HG03135 (cell line): ENCODE measurements at regions not wholly inside any gene's neighbourhood (a gene's known extent, or its start where the extent isn't known, plus 50 kb on each side); places are given as distances from the start of the nearest gene placed in this dataset.
"Not testable (repeated sequence)": the region's sequence is repeated elsewhere in the genome, so short reads cannot be mapped to it uniquely, and the experiment has no call there.

ENCODE experiments used
- ATAC-seq: cut with Tn5 transposase; IDR thresholded peaks from one replicate; pipeline ENCODE4 v1.9.1; 2021; ENCODE audit warnings: mild to moderate bottlenecking, moderate library complexity; ENCODE audit not compliant: unreplicated experiment

DNA sequence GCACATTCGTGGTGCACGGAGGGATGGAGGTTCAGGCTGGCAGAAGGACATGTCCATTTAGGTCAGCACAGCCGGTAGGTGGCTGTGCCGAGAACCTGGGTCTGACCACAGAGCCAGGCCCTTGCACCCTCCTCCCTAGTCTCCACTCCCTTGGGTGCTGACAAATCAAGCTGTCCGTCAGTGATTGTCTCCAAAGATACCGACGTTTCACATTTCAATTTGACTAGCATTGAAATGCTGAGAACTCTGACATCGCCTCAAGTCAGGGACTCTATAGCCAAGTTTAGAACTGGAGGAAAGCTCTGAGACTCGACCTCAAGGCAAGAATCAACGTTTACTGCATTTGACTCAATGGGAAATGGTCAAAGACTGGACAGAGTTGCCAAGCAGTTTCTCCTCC is 1321.1 kb downstream of the TBC1D22A start:
- ATAC-seq = no peak

DNA sequence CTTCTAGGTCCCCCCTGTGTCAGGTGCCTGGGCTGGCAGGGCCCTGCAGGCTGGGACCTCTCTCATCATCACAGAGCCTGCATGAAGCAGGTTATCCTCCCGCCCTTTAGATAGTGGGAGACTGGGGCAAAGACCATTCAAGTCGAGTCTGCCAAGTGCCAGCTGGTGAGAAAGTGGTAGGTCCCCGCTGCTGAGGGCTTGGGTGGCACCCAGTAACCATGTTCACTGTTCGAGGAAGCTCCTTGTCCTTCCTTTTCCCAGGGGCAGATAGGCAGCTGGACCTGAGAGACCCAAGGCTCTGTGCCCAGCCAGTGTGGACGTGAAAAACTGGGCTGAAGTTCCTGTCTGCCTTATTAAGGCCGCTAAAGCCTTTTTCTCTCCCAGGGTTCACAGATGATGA is 1319.8 kb downstream of the TBC1D22A start:
- no peak for ATAC-seq

DNA sequence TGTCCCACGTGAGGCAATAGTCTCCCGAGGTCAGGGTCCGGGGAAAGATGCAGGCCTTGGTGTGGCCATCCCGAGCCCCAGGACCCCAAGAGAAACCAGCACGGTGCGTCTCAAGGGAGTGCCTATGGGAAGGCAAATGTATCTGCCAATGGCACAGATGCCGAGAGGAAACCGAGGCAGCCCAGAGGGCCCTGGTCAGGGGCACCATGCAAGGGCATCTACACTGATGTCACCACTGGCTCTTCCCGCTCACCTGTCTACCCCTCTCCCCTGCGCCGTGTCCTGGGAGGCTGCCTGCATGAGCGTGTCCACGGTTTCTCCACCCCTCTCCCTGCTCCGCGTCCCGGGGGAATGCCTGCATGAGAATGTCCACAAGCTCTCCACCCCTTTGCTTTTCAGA is 1318.8 kb downstream of the TBC1D22A start:
- no peak for ATAC-seq

DNA sequence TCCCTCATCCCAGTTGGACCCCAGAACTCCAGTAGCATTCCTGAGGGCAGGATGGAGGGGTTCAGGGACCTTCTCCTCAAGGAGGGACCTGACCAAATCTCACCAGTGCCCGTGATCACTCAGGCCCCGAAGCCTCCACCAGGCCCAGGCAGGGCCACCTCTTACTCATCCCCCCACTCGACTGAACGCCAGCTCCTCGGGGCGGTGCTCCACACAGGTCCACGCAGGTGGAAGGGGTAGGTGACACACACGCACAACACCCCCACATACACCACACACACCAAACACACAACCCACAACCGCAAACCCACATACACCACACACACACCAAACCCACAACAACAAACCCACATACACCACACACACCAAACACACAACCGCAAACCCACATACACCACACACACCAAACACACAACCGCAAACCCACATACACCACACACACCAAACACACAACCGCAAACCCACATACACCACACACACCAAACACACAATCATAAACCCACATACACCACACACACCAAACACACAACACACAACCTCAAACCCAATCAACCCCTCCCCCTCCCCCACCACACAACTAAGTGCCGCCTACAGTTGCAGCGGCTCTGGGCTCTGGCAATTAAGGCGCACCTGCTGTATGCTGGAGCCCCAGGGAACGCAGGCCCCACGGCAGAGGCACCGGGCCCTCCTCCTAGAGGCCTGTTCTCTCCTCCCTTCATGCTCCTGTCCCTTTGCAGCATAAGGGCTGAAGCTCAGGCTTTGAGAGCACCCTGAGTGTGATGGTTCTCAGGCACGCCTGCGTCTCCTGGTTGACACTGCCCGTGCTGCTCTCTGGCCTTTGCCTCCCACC is 1318.1 kb downstream of the TBC1D22A start:
- ATAC-seq = no peak

DNA sequence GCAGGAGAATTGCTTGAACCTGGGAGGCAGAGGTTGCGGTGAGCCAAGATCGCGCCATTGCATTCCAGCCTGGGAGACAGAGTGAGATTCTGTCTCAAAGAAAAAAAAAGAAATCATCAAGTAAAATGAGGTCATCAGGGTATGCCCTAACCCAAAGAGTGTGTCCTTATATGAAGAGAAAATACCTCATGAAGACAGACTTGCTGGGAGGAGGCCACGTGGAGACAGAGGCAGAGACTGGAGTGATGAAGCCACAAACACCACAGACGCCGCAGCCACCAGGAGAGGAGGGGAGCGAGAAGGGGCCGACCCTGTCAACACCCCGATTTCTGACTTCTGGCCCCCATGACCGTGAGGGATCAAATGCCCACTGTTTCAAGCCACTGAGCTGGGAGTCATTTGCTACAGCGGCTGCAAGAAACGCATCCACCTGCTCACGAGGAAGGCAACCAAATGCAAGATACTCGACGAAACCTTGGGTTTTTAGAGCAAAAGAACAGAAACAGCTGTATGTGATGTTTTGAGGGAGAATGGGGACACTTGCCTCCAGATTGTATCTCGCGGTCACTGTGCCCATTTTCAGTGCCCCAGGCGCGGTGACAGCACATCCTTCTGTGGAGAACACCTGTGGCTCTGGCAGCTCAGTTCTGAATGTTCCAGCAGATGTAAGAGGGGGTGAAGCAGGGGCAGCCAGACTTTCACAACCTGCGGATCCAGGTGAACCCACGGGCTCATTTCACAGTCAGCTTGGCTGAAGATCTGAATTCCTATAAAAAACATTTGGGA is 1317.2 kb downstream of the TBC1D22A start:
- ATAC-seq = no peak

DNA sequence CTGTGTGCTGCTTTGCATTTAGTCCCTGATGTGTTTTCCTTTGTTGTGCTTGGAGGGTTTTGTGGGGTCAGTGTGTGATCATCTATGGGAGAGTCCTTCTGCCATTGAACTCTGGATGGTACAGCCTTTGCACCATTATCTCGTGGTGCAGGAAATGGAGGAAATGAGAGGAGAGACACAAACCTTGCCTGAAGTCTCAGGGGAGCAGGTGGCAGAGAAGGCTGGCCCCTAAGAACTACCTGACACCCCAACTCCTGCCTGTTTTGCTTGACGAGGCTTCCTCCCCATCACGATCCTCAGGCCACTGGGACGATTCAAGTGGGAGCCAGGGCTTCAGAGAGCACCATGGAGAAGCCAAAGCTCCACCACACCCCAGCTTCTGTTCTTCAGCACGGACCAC is 1316.4 kb downstream of the TBC1D22A start:
- ATAC-seq = no peak

DNA sequence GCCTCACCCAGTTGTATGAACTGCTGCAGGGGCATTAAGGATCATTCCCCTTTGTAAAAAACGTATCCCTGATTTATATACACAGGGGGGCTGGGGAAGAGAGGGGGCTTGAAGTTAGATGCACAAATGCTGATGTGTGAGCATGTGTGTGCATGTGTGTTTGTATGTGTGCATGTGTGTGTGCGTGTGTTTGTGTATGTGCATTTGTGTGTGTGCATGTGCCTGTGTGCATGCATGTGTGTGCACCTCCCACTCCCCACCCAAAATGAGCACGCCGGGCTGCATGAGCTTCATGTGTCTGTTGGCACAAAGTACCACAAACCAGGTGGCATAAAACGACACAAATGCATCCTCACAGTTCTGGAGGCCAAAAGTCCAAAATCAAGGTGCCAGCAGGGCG is 1315.2 kb downstream of the TBC1D22A start:
- ATAC-seq = no peak

DNA sequence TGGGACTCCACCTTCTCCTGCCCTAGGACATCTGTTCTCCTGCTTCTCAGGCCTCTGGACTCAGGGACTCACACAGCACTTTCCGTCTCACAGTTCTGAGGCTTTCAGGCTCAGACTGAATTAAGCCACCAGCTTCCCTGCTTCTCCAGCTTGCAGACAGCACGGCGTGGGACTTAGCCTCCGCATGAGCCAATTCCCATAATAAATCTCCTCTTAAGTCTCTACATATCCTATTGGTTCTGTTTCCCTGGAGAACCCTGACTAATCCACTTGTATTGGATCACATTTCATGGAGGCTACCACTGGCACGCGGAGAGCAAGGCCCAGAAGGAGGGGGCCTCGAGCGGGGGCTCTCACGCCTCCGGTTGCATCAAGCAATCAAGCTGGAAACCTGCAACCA is 1313.6 kb downstream of the TBC1D22A start:
- ATAC-seq = no peak

DNA sequence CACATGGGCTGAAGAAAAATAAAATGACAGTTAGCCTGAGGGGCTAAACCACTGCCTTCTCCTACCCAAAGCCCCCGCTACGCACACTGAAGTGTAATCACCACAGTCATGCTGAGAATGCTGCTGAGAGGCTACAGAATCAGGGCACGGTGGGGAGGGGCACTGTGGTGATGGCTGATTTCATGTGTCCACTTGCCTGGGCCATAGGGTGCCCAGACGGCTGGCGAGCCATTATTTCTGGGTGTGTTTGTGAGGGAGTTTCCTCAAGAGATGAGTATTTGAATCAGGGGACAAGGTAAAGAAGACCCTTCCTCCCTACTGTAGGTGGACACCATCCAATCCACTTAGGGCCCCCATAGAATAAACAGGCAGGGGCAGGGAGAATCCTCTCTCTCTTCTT is 1313.2 kb downstream of the TBC1D22A start:
- ATAC-seq = no peak

DNA sequence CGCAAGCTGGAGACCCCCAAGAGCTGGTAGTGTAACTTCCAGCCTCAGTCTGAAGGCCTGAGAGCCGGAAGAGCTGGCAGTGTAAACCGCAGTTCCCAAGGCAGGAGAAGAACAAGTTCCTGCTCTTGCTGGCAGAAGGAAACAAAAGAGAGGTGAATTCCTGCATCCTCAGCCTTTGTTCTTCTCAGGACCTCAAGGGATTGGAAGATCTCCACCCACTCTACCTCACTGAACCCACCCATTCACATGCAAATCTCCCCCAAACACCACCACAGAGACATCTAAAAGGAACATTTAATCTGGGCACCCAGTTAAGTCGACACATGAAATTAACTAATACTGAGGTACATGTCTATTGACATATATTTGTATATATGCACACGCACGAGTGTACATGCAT is 1310.3 kb downstream of the TBC1D22A start:
- ATAC-seq = no peak

DNA sequence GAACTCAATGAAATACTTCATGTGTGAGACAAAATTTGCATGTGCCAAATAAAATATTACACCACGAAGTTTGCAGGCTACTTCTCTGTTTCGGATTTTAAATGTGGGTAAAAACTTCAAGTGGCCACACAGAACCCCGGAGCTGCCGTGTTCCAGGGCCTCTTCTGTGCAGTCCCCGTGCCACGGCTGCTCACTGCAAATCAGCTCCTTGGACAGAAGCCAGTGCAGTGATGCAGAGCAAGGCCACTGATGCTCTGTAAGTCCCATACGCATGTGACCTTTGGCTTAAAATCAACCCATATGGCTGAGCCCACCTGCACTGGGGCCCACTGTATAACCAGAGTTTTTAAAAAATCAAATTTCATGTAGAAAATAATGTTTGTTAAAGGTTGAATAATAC is 1309.4 kb downstream of the TBC1D22A start:
- ATAC-seq = no peak

DNA sequence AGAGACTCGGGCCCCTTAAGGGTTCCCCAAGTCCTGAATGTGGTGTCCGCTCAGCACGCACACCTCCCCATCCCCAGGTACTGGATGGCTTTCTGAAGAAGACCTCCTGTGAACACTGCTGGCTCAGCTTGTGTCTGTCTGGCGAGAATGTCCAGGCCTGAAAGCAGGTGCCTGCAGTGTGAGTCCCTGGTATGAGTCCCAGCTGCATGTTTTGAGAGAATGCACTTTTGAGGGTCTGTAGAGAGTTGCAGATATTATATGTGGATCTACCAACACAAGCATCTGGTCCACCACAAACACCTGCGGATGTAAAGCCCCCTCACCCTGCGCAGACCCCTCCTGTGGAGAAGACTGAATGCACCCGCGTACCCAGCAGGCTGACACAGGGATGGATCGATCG is 1308.9 kb downstream of the TBC1D22A start:
- no peak for ATAC-seq

DNA sequence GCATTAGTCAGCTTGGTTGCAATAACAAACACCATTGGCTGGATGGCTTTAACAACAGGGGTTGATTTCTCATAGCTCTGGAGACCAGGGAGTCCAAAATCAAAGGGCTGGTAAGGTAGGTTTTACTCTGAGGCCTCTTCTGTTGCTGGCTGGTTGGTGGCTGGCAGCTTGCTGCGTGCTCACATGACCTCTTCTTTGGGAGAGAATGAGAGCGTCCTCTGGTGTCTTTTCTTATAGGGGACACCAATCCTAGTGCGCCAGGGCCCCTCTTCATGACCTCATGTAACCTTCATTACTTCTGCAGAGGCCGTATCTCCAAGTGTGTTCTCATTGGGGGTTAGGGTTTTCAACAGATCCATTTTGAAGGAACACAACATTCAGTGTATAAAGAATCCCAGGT is 1308.3 kb downstream of the TBC1D22A start:
- ATAC-seq = no peak

DNA sequence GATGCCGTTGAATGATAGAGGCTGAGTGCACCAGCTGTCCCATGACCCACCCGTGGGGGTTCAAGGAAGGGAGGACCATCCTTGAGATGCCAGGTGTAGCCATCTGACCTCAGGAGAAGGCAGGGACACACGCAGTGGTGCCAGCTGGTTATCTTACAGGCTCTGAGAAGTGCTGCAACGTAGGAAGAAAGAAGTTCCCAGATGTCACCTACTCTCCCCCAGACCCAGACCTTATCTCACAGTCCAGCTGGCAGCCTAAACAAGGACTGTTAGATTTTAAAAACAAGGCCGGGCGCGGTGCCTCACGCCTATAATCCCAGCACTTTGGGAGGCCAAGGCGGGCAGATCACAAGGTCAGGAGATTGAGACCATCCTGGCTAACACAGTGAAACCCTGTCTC is 1307.6 kb downstream of the TBC1D22A start:
- no peak for ATAC-seq

DNA sequence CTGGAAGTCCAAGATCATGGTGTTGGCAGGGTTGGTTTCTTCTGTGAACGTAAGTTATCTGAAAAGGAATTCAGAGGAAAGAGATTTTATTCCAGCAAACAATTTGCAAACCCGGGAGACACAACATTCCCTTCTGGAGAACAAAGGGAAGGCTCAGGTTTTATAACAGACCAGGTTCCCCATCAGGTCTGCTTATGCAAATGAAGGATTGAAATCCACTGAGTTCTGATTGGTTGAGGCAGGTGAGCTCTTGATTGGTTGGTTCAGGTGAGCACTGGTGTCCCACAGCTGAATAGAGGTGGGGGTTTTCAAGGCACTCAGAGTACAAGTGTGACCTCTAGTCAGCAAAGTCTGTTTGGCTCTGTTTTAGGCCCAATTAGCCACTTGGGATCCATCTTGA is 1306.8 kb downstream of the TBC1D22A start:
- ATAC-seq = no peak

DNA sequence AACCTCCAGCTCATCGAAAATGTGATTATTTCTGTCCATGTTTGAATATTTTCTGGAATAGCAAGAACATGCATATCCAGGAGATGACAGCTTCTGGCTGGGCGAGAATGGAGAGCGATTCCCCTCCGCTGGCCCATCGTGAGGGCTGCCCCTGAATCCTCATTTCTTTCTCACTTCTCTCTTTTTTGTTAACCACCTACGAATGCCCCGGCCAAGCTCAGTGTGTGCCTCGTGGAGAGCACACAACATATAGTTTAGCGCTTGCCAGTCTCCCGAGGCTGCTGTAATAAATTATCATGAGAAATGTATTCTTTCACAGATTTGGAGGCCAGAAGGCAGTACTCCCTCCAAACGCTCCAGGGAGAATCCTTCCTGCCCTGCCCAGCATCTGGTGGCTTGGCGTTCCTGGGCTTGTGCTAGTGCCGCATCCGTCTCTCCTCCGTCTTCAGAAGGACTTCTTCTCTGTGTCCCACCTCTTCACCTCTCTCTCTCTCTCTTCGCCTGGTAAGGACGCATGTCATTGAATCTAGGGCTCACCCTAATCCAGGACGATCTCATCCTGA is 1306.0 kb downstream of the TBC1D22A start:
- ATAC-seq = no peak

DNA sequence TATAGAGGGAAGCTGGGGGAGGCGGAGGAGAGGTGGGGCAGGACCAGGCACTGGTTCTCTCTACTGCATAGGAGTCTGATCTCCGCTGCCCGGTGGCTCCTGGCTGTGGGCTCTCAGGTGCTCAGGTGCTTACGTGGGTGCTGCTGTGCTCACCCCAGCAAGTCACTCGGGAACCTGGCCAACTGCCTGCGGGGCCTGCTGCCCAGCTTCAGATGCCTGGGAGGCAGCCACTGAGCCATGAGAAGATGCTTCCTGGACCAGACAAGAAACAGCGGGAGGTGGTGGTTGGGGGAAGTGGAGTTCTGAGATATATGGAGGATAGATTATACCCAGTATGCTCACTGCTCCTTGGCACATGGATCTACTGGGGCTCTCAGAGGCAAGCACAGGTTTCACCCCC is 1303.4 kb downstream of the TBC1D22A start:
- ATAC-seq = no peak

DNA sequence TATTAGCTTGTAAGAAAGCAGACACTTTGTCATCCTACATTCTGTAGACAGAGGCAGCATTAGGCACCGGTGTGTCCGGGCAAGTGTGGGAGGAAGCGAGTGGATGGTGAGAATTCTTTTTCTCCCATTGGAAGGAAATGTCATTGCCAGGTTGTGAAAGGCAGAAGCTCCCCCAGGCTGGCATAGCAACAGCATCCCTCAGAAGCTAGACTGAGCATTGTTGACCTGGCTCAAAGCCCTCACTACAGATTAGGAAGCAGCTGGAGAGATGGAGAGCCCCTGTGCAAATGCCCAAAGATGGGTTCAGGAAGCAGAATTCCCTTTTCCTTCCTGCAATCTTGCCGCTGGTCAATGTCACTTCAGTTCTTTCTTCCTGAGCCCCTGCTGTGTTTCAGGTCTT is 1299.3 kb downstream of the TBC1D22A start:
- no peak for ATAC-seq

DNA sequence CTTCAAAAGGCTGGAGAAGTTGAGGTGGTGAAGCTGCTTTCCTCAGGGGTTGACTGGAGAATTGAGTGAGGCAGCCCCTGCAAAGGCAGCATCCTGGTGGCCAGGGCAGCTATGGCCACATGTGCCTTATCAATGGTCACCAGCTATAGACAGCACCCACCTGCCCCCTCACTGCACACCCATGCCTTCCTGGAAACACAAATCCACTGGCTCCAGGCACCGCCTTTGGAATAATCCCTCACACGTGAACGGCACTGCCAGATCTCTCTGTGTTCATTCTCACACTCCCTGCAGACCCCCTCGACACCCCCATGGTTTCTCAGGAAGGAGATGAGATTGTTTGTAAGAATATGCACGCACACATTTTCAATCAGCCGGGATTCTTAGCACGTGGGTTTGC is 1297.8 kb downstream of the TBC1D22A start:
- ATAC-seq = no peak

DNA sequence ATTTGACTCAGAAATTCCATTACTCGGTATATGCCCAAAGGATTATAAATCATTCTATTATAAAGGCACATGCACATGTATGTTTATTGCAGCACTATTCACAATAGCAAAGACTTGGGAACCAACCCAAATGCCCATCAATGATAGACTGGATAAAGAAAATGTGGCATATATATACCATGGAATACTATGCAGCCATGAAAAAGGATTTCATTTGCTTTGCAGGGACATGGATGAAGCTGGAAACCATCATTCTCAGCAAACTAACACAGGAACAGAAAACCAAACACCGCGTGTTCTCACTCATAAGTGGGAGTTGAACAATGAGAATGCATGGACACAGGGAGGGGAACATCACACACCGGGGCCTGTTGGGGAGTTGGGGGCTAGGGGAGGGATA is 1297.1 kb downstream of the TBC1D22A start:
- not testable (repeated sequence) for ATAC-seq

DNA sequence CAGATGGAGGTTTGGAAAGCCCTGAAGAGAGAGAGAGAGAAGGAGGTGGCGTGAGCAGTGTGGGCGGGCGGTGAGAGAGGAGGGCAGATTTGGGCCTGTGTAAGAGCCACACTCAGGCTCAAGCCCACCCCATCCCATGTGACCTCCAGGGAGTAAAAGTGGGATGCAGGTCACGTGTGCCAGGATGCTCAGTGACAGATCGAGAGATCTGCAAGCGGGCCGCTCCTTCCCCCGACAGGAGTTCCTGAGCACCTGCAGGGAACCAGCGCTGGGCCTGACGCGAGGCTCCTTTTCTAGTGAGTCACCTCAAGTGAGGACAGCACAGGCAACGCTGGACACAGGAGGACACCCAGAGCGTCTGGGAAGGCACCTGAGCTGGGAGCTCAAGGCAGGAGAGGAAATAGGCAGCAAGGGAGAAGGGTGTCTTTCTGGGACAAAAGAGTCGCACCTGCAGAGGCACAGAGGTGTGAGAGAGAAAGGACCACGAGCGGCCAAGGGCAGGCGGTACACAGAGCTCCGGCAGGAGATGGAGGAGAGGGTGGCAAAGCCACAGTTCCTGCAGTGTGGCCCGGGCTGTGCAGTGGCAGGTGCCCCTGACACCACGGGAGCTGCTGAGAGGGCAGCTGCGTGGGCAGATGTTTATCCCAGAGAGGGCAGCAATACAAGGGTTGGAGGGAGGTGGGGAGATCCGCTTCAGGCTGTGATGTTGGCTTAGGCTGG is 1294.8 kb downstream of the TBC1D22A start:
- no peak for ATAC-seq
